GDM1 (cell line): ENCODE measurements at regions not wholly inside any gene's neighbourhood (a gene's known extent, or its start where the extent isn't known, plus 50 kb on each side); places are given as distances from the start of the nearest gene placed in this dataset.

ENCODE experiments used
- DNase-seq: peaks from one replicate; lab custom pipeline; 2025; lab: John Stamatoyannopoulos, UW

- no peak for DNase-seq
Measured at GRCh38 chr4:125689805-125690204, 375.1 kb downstream of the FAT4 start.

GRCh38 chr4:125693228-125693627, 378.5 kb downstream of the FAT4 start:
- DNase-seq: no peak

- no peak for DNase-seq
Measured at GRCh38 chr4:125702406-125702805, 387.7 kb downstream of the FAT4 start.

- no peak for DNase-seq
Measured at GRCh38 chr4:125703443-125703842, 388.7 kb downstream of the FAT4 start.

- DNase-seq: no peak
Measured at GRCh38 chr4:125704726-125705125, 390.0 kb downstream of the FAT4 start.

- DNase-seq: no peak
Measured at GRCh38 chr4:125705681-125706080, 390.9 kb downstream of the FAT4 start.

- no peak for DNase-seq
Measured at GRCh38 chr4:125707397-125707796, 392.6 kb downstream of the FAT4 start.

GRCh38 chr4:125710766-125711165, 396.0 kb downstream of the FAT4 start:
- DNase-seq: no peak

- DNase-seq: no peak
Measured at GRCh38 chr4:125714049-125714448, 399.3 kb downstream of the FAT4 start.

- no peak for DNase-seq
Measured at GRCh38 chr4:125714845-125715244, 400.1 kb downstream of the FAT4 start.

GRCh38 chr4:125719987-125720386, 405.2 kb downstream of the FAT4 start:
- no peak for DNase-seq

GRCh38 chr4:125722009-125722408, 407.3 kb downstream of the FAT4 start:
- no peak for DNase-seq

- DNase-seq: no peak
Measured at GRCh38 chr4:125725957-125726525, 411.3 kb downstream of the FAT4 start.

GRCh38 chr4:125727931-125728330, 413.2 kb downstream of the FAT4 start:
- no peak for DNase-seq

- DNase-seq: no peak
Measured at GRCh38 chr4:125728568-125728967, 413.8 kb downstream of the FAT4 start.

- DNase-seq: no peak
Measured at GRCh38 chr4:125729171-125729570, 414.4 kb downstream of the FAT4 start.

GRCh38 chr4:125732632-125733031, 417.9 kb downstream of the FAT4 start:
- no peak for DNase-seq

- DNase-seq: no peak
Measured at GRCh38 chr4:125734504-125734903, 419.7 kb downstream of the FAT4 start.

GRCh38 chr4:125735102-125735501, 420.3 kb downstream of the FAT4 start:
- no peak for DNase-seq

GRCh38 chr4:125736057-125736456, 421.3 kb downstream of the FAT4 start:
- DNase-seq: no peak

GRCh38 chr4:125739760-125740159, 425.0 kb downstream of the FAT4 start:
- DNase-seq: no peak

- DNase-seq: no peak
Measured at GRCh38 chr4:125741825-125742452, 427.2 kb downstream of the FAT4 start.

GRCh38 chr4:125744891-125745364, 430.2 kb downstream of the FAT4 start:
- DNase-seq: no peak

- no peak for DNase-seq
Measured at GRCh38 chr4:125749354-125749753, 434.6 kb downstream of the FAT4 start.
